SK-N-SH (cell line): ENCODE measurements at regions not wholly inside any gene's neighbourhood (a gene's known extent, or its start where the extent isn't known, plus 50 kb on each side); places are given as distances from the start of the nearest gene placed in this dataset.
A peak's percentile ranks its signal among the peaks of the same experiment; 100 is the strongest.

Experiments used
- CTCF ChIA-PET: fragments of 300-600, 350-600 bp; formaldehyde crosslinking; extraction: SDS; loops from one replicate; lab custom pipeline; 2021; lab: Yijun Ruan, JAX
- POLR2A ChIA-PET: fragments of 350-600 bp; sonication (Branson Sonifier 250); formaldehyde crosslinking; extraction: SDS; loops from one replicate; lab custom pipeline; 2020; ENCODE audit warnings: antibody characterized with exemption, inconsistent platforms; lab: Yijun Ruan, JAX
- DNase-seq: peaks from one replicate; pipeline ENCODE4 v3.0.0; 2012
- H2AFZ ChIP-seq: fragments of 200-600 bp; sonication (generic); 2 replicates; pipeline ENCODE4 v1.8.1; 2016; ENCODE audit warnings: antibody characterized with exemption, mild to moderate bottlenecking, low read depth
- H3F3A ChIP-seq: fragments of 200-600 bp; sonication (generic); replicated peaks from 2 replicates; pipeline ENCODE3; 2016; ENCODE audit warnings: antibody characterized with exemption, mild to moderate bottlenecking; ENCODE audit not compliant: insufficient read depth
- H3K27ac ChIP-seq, 2 experiments: fragments of 200-500 bp in 1 of 2; fragments of 200-600 bp in 1 of 2; sonication (Bioruptor generic) in 1 of 2; sonication (generic), shearing (Covaris generic) in 1 of 2; 2 replicates each; pipeline versions ENCODE4 v1.5.1 to v1.6.1; 2014 to 2016; ENCODE audit warnings: low read depth in 2 of 2, inconsistent platforms in 1 of 2, low read length in 1 of 2, mild to moderate bottlenecking in 1 of 2, mixed read lengths in 1 of 2
- H3K27me3 ChIP-seq: fragments of 200-600 bp; sonication (generic), shearing (Covaris generic); 2 replicates; pipeline ENCODE4 v1.6.1; 2016; ENCODE audit warnings: mixed run types; ENCODE audit not compliant: insufficient read depth
- H3K36me3 ChIP-seq, 2 experiments: fragments of 200-500 bp in 1 of 2; fragments of 200-600 bp in 1 of 2; sonication (Bioruptor generic) in 1 of 2; sonication (generic) in 1 of 2; replicated peaks in 1 of 2; 2 replicates each; pipeline versions ENCODE3 to v1.5.1; 2014 to 2016; ENCODE audit warnings: low read length in 1 of 2, mild to moderate bottlenecking in 1 of 2; ENCODE audit not compliant: insufficient read depth in 2 of 2, control insufficient read depth in 1 of 2
- H3K4me1 ChIP-seq, 2 experiments: fragments of 200-500 bp in 1 of 2; fragments of 200-600 bp in 1 of 2; sonication (Bioruptor generic) in 1 of 2; sonication (generic), shearing (Covaris generic) in 1 of 2; 2 replicates each; pipeline versions ENCODE4 v1.5.1 to v1.6.1; 2014 to 2016; ENCODE audit warnings: low read depth in 1 of 2, low read length in 1 of 2, mixed run types in 1 of 2; ENCODE audit not compliant: insufficient read depth in 2 of 2, control insufficient read depth in 1 of 2
- H3K4me2 ChIP-seq: fragments of 200-600 bp; sonication (generic), shearing (Covaris generic); 2 replicates; pipeline ENCODE4 v1.6.1; 2017; ENCODE audit warnings: mixed run types
- H3K4me3 ChIP-seq, 2 experiments: fragments of 200-500 bp in 1 of 2; fragments of 200-600 bp in 1 of 2; sonication (Bioruptor generic) in 1 of 2; sonication (generic), shearing (Covaris generic) in 1 of 2; 2 replicates each; pipeline versions ENCODE4 v1.5.1 to v1.8.1; 2014 to 2016; ENCODE audit warnings: low read depth in 2 of 2, inconsistent platforms in 1 of 2, low read length in 1 of 2, mild to moderate bottlenecking in 1 of 2, mixed read lengths in 1 of 2, moderate library complexity in 1 of 2
- H3K79me2 ChIP-seq: fragments of 200-600 bp; sonication (generic); 2 replicates; pipeline ENCODE4 v1.8.1; 2017; ENCODE audit warnings: mild to moderate bottlenecking; ENCODE audit not compliant: insufficient read depth
- H3K9ac ChIP-seq: fragments of 200-600 bp; sonication (generic); 2 replicates; pipeline ENCODE4 v1.6.1; 2017; ENCODE audit warnings: mixed run types
- H3K9me2 ChIP-seq: fragments of 200-600 bp; sonication (generic); 2 replicates; pipeline ENCODE4 v1.6.1; 2017; ENCODE audit warnings: mixed run types
- H3K9me3 ChIP-seq: fragments of 200-600 bp; sonication (generic); 2 replicates; pipeline ENCODE4 v1.6.1; 2017; ENCODE audit warnings: mixed run types, mild to moderate bottlenecking, moderate library complexity
- H4K20me1 ChIP-seq: fragments of 200-600 bp; sonication (generic); 2 replicates; pipeline ENCODE4 v1.6.1; 2017; ENCODE audit warnings: mild to moderate bottlenecking, mixed run types; ENCODE audit not compliant: insufficient read depth
- FOSL2 ChIP-seq: IDR thresholded peaks from 2 replicates; pipeline ENCODE4 v1.4.0; 2012; ENCODE audit warnings: low read depth, mild to moderate bottlenecking, moderate library complexity, borderline replicate concordance
- FOXJ3 ChIP-seq: sonication (generic); formaldehyde crosslinking; IDR thresholded peaks from 2 replicates; pipeline ENCODE4 v1.5.1; 2020; ENCODE audit warnings: mild to moderate bottlenecking, missing genetic modification reagents
- FOXM1 ChIP-seq: IDR thresholded peaks from 2 replicates; pipeline ENCODE4 v1.4.0; 2012; ENCODE audit warnings: low read depth, mild to moderate bottlenecking
- JUND ChIP-seq: IDR thresholded peaks from 2 replicates; pipeline ENCODE4 v1.4.0; 2012
- NFIC ChIP-seq: IDR thresholded peaks from 2 replicates; pipeline ENCODE4 v1.4.0; 2012; ENCODE audit warnings: borderline replicate concordance
- SIN3A ChIP-seq: IDR thresholded peaks from 2 replicates; pipeline ENCODE4 v1.6.1; 2012; ENCODE audit warnings: low read depth, mild to moderate bottlenecking, low read length, moderate library complexity, borderline replicate concordance
- SMC3 ChIP-seq: IDR thresholded peaks from 2 replicates; pipeline ENCODE4 v1.6.1; 2012; ENCODE audit warnings: low read depth, low read length, improper control_type of control experiment
- TAF1 ChIP-seq: IDR thresholded peaks from 2 replicates; pipeline ENCODE4 v1.6.1; 2012; ENCODE audit warnings: low read depth, mild to moderate bottlenecking, low read length, moderate library complexity, borderline replicate concordance
- TCF12 ChIP-seq: IDR thresholded peaks from 2 replicates; pipeline ENCODE4 v1.4.0; 2012
- WGBS: methylation state at CpG from one replicate; pipeline ENCODE4 v1.1.6; 2017; ENCODE audit warnings: low lambda C conversion rate; 5-methylcytosine and 5-hydroxymethylcytosine counted together
- TF ChIP-seq, protein P1 (sequence below): IDR thresholded peaks from 2 replicates; pipeline ENCODE4 v1.4.0; 2012; ENCODE audit warnings: low read depth, borderline replicate concordance
- TF ChIP-seq, protein P2 (sequence below): fragments of 150-350 bp; IDR thresholded peaks from 2 replicates; pipeline ENCODE4 v1.6.1; 2016; ENCODE audit warnings: mild to moderate bottlenecking, low read depth, low read length
- TF ChIP-seq, protein P3 (sequence below): IDR thresholded peaks from 2 replicates; pipeline ENCODE4; 2012

DNA sequence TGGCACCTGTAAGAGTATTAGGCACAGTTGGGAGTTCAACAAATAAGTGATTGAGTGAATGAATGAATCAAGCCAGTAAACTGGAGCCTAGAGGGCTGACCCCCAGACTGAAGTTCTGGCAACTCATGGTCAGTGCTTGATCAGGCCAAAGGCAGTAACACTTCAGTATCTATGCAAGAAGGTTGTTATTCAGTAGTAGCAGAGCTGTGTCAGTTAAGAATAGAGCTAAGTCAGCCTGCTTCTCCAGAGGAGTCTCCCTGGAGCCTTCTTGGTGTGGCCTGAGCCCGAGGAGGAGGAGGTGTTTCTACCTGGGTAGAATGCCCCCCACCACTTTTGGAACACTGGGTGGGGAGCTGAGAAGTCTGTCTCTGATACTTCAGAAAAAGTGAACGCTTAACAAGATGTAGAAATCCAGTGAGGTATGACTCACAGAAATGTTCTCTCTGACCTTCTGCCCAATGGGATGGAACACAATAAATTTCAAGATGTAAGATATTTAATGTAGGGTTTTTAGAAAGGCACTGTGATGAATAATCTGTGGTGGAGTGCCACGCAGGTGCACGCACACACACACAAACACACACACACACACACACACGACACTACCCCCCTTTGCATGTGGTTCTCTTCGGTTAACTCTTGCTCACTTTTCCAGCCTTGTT, 219.9 kb downstream of the HIPK3 start:
- Histone ChIP-seq H4K20me1 (peaks cover 94% of the 10 kb centered on the region), H3K4me1 (peaks cover 7 to 28% of the 10 kb centered on the region in 2 experiments), H3K36me3 (no peaks in the 10 kb centered on the region), H3K4me3 (no peak overlapping the region), H3K27me3 (no peaks in the 10 kb centered on the region), H3K79me2 (peaks cover 100% of the 10 kb centered on the region), H3K27ac (peak overlapping the region in 1 of 2 experiments; percentile 61; a peak in 1 of 4 replicates), H3K4me2 (0 out of 2 replicates have a peak overlapping the region, but pooled peaks have one; percentile 57)
- 76% methylated on average over 6 of the region's 6 CpGs for WGBS
- POLR2A ChIA-PET, result no interaction called here
- TF ChIP-seq SMC3 (no peak), TCF12 (peak; percentile 14; the same call in 1 of the 2 replicates), SIN3A (no peak), JUND (peak; percentile 18; the same call in 1 of the 2 replicates), FOSL2 (peak; percentile 42; the same call in 1 of the 2 replicates)
- TF ChIP-seq, protein P1, sequence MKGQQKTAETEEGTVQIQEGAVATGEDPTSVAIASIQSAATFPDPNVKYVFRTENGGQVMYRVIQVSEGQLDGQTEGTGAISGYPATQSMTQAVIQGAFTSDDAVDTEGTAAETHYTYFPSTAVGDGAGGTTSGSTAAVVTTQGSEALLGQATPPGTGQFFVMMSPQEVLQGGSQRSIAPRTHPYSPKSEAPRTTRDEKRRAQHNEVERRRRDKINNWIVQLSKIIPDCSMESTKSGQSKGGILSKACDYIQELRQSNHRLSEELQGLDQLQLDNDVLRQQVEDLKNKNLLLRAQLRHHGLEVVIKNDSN, result no peak
- TF ChIP-seq, protein P2, sequence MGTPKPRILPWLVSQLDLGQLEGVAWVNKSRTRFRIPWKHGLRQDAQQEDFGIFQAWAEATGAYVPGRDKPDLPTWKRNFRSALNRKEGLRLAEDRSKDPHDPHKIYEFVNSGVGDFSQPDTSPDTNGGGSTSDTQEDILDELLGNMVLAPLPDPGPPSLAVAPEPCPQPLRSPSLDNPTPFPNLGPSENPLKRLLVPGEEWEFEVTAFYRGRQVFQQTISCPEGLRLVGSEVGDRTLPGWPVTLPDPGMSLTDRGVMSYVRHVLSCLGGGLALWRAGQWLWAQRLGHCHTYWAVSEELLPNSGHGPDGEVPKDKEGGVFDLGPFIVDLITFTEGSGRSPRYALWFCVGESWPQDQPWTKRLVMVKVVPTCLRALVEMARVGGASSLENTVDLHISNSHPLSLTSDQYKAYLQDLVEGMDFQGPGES, result no peak
- TF ChIP-seq, all 33 proteins: peak for 3
- H2AFZ ChIP-seq, result no peak overlapping the region
- no peaks in the 10 kb centered on the region for H3K9me2 ChIP-seq
- no peak overlapping the region for H3K9ac ChIP-seq
- no peak for DNase-seq
- H3F3A ChIP-seq, result peaks cover 8% of the 10 kb centered on the region
- CTCF ChIA-PET, result no interaction called here
- H3K9me3 ChIP-seq, result no peaks in the 10 kb centered on the region

DNA sequence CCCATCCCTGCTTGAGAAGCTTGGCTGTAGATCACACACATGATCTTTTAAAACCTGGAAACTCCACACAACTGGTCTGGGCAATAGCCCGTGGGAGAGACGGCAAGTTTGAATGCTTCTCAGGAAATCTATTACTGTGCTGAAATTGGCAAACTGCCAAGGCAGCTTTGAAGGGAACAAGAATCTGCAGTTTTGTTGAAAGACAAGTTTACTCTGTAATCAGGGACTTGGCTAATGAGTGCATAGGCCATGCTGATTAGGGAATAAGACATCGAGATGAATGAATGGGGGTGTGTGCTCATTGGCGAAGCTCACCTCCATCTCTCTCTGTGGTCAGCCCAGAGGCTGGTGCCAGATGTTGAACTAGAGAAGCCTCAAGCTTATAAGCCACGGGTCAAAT, 218.8 kb downstream of the HIPK3 start:
- Histone ChIP-seq H3K79me2 (peaks cover 100% of the 10 kb centered on the region), H3K27me3 (no peaks in the 10 kb centered on the region), H4K20me1 (peaks cover 94% of the 10 kb centered on the region), H3K4me1 (peaks cover 7 to 34% of the 10 kb centered on the region in 2 experiments), H3K9ac (no peak overlapping the region), H3K4me2 (peak overlapping the region; percentile 57), H2AFZ (no peak overlapping the region), H3K4me3 (no peak overlapping the region), H3K9me2 (no peaks in the 10 kb centered on the region), H3F3A (peaks cover 8% of the 10 kb centered on the region), H3K27ac (peak overlapping the region in 1 of 2 experiments; percentile 61; a peak in 2 of 4 replicates), H3K9me3 (no peaks in the 10 kb centered on the region), H3K36me3 (no peaks in the 10 kb centered on the region)
- WGBS, result 36% methylated on average over 5 of the region's 5 CpGs
- peak; percentile 24 for DNase-seq
- POLR2A ChIA-PET, result interaction anchor here (0.6 kb wide), 1 partner anchor 1629 kb away, joined by 3 read pairs; no protein-coding TSS in a partner anchor
- CTCF ChIA-PET, result no interaction called here
- TF ChIP-seq FOXM1 (no peak), NFIC (peak; percentile 92)

DNA sequence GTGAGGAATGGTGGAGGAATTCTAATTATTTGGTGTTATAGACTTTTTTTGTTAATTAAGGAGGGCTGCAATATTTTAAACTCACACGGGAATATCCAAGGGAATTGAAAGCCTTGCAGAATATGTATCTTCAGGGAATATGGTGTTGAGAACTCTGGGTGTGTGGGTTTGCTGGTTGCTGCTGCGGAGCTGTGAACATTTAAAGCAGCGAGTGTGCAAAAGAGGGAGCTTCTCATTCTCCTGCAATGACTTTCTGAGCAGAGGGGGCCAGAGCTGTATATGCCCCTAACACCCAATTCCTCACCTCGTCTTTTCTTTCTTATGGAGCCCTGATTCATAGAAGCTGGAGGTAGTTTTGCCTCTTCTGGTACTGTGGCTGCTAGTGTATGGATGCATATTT, 217.7 kb downstream of the HIPK3 start:
- CTCF ChIA-PET, result no interaction called here
- no peak overlapping the region for H2AFZ ChIP-seq
- H3K9ac ChIP-seq, result no peak overlapping the region
- H4K20me1 ChIP-seq, result peaks cover 96% of the 10 kb centered on the region
- H3F3A ChIP-seq, result peaks cover 8% of the 10 kb centered on the region
- POLR2A ChIA-PET, result no interaction called here
- H3K4me3 ChIP-seq, result no peak overlapping the region
- peaks cover 100% of the 10 kb centered on the region for H3K79me2 ChIP-seq
- no peaks in the 10 kb centered on the region for H3K36me3 ChIP-seq
- peak overlapping the region in 1 of 2 experiments; percentile 61; a peak in 1 of 4 replicates for H3K27ac ChIP-seq
- peaks cover 7 to 34% of the 10 kb centered on the region in 2 experiments for H3K4me1 ChIP-seq
- no peaks in the 10 kb centered on the region for H3K9me3 ChIP-seq
- TF ChIP-seq SIN3A, result no peak
- TF ChIP-seq, protein P3, sequence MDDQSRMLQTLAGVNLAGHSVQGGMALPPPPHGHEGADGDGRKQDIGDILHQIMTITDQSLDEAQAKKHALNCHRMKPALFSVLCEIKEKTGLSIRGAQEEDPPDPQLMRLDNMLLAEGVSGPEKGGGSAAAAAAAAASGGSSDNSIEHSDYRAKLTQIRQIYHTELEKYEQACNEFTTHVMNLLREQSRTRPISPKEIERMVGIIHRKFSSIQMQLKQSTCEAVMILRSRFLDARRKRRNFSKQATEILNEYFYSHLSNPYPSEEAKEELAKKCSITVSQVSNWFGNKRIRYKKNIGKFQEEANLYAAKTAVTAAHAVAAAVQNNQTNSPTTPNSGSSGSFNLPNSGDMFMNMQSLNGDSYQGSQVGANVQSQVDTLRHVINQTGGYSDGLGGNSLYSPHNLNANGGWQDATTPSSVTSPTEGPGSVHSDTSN, result no peak
- TF ChIP-seq TCF12, result no peak
- no peak for TF ChIP-seq FOXJ3 (CRISPR knock-in tag)
- no peak for TF ChIP-seq TAF1
- H3K27me3 ChIP-seq, result no peaks in the 10 kb centered on the region
- no peak overlapping the region for H3K4me2 ChIP-seq
- 92% methylated on average over 4 of the region's 4 CpGs for WGBS
- no peak for DNase-seq
- no peaks in the 10 kb centered on the region for H3K9me2 ChIP-seq
